G401 (cell line): ENCODE measurements at regions not wholly inside any gene's neighbourhood (a gene's known extent, or its start where the extent isn't known, plus 50 kb on each side); places are given as distances from the start of the nearest gene placed in this dataset.

Experiments
- DNase-seq: peaks from one replicate; pipeline ENCODE4 v3.0.0-alpha.2; 2015; ENCODE audit warnings: low spot score
- in situ Hi-C: cut with HindIII; loops from 2 replicates; pipeline ENCODE4 v1.10.0; 2016; ENCODE audit warnings: low sequenced_read_pairs, mixed read lengths

DNA sequence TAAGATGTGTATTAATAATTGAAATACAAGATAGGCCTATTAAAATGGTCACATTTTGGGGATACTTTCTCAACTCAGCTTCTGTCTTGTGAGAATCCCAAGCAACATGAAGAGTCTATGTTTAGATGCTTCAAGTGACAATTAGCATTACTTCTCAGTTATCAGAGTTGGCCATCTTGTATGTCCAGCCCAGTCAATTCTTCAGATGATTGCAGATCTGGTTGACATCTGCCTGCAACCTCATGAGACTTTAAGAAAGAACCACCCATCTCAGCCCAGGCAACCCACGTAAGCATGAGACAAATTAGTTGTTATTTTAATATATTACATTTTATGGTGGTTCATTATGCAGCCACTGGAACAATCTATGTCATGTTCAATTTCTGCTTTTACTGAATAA, 256.5 kb downstream of the TENT5A start:
- in situ Hi-C loops: no loop called here
- DNase-seq: no peak

DNA sequence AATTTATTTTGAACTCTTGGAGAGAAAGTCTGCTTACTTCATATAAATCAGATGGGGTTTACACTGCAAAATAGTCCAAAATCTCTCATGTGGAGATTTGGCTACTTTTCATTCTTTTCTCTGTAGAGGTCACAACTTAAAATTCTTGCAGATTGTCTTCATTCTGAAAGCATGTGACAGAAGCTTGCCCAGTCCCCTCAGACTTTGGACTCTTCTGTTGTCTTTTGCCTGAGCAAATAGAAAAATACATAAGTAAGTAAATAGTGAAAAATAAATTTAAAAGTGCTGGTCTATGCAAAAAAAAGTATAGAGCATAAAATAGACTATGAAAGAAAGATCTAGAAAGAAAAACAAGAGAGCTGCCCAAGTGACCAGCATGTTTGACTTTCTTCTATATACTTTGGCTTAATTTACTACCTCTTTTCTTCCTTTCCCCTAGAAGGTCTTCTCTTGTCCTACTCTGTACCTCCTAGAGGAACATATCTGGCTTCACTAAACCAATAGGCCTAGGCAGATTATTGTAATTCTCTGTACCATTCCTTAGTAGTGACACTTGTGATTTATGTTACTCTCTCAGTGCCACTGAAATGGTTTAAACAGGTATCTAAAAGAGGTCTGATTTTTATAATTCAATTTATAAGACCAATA, 260.9 kb downstream of the TENT5A start:
- in situ Hi-C loops: no loop called here
- no peak for DNase-seq

DNA sequence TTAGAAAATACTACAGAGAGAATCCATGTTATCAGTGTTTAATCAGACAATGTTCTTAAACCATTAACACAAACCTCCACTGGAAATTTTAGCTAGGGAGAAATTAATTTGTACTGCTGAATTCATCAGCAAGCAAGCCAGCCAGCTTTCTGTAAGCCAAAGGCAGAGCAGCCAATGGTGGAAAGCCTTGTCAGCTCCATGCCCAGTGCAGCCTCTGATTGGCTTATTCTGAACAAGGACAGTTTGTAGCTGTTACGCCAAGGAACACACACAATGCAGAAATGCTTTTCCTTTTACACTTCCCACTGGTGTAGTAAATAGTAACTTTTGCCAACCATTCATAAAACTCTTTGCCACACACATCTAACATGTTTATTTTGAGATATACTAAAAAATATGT, 265.0 kb downstream of the TENT5A start:
- in situ Hi-C loops: no loop called here
- DNase-seq: peak; percentile 33

DNA sequence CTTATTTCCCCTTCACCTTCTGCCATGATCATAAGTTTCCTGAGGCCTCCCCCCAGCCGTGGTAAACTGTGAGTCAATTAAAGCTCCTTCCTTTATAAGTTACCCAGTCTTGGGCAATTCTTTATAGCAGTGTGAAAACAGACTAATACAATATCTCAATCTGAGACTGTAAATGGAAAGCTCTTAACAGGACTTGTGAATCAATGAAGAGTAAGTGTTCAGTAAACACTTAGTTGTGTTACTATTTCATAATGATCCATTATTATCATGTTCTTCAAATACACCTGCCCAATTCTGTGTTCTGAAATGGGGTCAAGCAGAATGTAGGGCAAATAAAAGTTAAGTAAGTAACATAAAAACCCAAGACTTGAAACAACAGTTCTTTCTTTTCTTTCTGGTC, 266.2 kb downstream of the TENT5A start:
- in situ Hi-C loops: no loop called here
- DNase-seq: no peak

DNA sequence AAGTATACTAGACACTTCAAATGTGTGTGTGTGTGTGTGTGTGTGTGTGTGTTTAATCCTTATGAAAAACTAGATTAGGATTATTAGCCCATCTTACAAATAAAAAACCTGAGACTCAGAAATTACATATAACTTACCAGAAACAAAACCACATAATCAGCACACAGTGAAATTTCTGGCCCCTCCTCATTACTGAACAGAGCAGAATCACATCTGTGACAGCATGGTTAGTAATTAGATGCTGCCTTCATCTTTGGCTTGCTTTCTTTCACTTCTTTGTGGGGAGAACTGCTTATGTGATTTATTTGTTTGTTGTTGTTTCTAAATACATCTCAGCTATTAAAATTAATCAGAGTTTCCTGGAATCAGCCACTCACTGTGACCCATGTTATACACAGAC, 267.1 kb downstream of the TENT5A start:
- in situ Hi-C loops: no loop called here
- DNase-seq: no peak

DNA sequence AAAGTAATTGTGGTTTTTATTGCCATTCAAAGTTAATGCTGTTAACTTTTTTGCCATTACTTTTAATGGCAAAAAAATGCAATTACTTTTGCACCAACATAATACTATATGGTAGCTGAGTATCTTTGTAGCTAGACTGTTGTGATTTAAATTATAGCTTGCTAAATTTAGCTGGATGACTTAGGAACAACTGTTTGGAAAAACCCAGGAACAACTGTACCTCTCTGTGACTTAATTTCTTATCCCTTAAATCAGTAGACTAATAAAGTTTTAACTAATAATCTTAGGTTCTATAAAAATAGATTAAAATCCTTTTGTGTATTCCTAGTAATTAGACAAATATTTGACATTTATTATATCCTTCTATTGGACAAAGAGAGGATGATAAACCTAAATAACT, 268.2 kb downstream of the TENT5A start:
- in situ Hi-C loops: no loop called here
- no peak for DNase-seq

DNA sequence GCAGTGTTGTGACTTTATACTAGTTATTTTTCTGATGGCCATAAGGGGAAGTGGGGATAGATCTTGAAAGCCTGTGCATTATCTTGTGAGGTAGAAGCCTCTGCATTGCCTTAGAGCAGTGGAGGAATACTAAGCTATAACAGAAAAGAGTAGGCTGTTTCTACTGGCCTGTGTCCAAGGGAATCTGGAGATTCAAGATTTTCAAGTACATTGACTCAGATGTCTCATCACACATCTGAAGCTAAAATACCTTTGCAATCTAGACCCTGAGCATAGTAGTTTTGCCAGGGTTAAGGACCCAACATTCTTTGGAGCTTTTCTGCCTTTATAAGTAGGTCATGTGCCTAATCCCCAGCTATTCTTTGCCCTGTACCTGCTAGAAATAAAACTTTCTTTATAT, 272.3 kb downstream of the TENT5A start:
- in situ Hi-C loops: no loop called here
- no peak for DNase-seq

DNA sequence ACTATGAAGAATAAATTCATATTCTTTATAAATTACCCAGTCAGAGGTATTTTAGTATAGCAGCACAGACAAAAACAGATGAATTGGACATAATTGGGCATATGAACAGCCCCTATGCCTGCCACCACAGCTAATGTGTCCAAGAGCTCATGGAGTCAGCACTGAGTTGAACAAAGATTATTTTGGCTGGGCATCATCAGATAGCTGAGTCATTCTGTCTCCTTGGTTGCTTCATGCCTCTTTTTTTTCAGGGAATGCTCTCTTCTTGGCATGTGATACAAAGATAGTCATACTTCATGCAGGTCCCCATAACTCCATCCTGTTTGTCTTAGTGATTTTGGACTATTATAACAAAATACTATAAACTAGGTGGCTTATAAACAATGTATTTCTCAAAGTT, 275.6 kb downstream of the TENT5A start:
- in situ Hi-C loops: no loop called here
- no peak for DNase-seq

DNA sequence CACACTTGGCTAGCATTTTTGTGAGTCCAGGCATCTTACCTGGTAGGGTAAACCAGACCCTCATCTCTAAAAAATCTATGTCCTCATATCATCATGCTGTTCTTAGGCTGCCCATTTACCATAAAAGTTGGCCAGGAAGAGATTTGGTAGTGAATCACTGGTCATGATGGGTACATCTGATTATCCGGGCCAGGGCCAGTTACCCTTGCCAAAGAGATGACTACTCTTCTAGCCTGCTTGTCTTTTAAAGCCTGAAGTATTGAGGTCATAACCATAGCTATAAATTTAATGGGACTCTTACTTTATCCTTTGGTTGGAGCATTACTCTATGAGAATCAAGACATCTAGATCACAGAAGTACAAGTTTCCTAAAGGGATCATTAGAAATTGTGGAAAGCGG, 276.8 kb downstream of the TENT5A start:
- in situ Hi-C loops: no loop called here
- DNase-seq: no peak

DNA sequence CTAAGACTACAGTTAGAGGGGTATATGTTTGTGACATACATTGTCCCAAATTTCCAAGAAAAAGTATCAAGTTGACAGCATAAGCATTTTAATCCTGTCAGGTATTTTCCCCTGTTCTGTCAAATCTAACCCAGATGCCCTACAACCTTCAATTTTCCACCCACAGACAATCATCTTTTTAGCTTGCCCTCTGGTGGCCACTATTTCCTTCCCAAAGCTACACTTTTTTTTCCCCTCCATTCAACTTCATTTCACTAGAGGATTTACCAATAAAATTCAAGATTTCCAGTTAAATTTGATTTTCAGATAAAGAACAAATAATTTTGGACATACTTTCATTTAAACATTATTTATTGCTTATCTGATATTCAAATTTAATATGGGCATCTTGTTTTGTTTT, 286.6 kb downstream of the TENT5A start:
- DNase-seq: no peak
- in situ Hi-C loops: no loop called here

DNA sequence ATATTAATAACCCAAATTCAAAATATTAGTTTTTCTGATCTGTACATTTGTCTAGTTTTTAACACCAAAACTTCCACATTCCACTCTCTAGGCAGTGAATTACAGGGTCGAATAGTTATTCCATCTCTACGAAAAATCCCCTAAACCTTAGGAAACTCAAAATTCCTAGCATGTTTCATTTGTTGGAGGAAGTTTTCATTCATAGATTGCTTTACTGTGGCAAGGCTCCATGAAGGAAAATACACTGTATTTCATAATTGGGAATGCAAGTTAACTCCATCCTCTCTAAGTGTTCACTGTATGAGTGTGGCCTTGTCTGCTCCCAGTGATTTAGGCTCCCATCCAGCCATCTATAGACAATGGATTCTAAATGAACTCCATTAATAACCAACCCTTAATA, 296.1 kb downstream of the TENT5A start:
- in situ Hi-C loops: no loop called here
- no peak for DNase-seq

DNA sequence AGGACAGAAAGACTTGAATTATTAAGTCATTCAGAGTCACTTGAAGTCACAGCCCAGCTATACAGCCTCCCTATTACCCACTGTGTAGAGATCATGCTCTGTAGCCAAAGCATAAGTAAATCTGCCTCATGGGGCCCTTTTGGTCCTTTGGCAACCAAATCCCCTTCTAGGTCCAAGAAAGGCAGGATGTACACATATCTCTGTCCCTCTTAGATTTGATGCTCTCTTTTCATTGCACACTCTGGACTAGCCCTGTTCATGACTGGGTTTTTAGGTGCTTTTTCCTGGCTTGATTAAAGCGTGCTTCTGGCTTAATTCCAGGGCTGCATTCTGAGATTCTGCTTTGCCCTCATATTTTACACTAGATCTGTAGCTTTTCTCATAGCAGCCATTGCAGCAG, 296.8 kb downstream of the TENT5A start:
- in situ Hi-C loops: no loop called here

DNA sequence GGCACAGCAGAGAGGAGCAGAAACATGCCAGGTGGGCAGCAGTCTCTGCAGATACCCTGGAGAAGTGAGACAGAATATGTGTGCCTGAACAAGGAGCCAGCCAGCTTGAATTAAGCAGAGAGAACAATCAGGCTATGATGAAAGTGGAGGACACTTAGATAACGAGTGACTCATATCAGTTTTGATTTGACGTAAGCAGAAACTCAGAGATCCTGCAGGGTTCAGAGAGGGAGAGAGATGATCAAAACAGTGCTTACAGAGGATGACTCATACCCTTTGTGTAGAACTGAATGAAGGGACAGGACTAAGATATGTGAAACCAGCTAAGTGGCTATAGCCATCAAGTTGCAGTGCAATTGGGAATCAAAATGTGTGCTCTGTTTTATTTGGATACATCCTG, 300.7 kb downstream of the TENT5A start:
- DNase-seq: no peak
- in situ Hi-C loops: no loop called here

More for the DNA sequence above, 296.8 kb downstream of the TENT5A start:
- no peak for DNase-seq

DNA sequence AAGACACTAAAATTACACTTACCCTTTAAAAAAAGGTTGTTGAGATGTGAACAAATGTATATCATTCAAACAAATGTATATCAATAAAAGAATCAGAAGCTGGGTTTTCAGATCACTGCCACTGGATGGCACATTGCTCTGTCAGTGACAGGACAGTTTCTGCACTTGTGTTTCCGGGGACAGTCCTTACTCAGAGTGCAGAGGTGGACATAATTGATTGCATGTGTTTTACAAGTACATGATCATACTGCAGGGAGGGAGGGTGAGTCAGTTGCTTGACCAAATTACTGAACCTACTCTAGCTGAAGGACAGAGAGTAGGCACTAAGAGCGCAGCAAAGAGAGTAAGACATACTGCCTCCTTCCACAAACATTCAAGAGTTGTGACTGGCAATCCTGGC, 302.3 kb downstream of the TENT5A start:
- DNase-seq: no peak
- in situ Hi-C loops: no loop called here

DNA sequence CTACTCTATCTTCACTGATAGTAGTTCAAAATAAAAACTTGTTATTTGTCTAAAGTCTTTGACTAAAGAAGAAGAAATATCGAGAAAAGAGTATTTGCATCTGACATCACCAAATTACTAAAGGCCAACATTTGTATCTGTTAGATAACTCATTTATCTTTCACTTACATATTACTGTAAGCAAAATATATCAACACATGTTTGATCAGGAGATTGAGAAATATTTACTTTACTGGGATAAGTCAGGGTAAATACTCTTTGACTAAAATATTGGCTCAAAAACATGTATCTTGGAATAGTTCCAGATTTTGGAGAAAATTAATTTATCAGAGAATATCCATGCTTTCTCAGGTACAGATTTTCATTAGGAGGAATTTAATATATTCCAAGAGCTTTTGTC, 306.0 kb downstream of the TENT5A start:
- DNase-seq: no peak
- in situ Hi-C loops: no loop called here

DNA sequence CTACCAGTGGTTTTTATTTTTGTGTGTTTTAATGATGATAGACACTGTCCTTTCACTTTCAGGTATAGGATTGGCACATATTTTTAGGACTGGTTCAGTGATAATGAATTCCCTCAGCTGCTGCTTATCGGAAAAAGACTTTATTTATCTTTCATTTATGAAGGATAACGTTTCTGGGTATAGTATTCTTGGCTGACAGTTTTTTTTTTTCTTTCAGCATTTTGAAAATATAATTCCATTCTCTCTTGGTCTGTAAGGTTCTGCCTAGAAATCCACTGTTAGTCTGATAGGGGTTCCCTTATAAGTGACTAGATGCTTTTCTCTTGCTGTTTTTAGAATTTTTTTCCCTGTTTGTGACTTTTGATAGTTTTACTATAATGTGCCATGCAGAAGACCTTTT, 313.1 kb downstream of the TENT5A start:
- in situ Hi-C loops: no loop called here

DNA sequence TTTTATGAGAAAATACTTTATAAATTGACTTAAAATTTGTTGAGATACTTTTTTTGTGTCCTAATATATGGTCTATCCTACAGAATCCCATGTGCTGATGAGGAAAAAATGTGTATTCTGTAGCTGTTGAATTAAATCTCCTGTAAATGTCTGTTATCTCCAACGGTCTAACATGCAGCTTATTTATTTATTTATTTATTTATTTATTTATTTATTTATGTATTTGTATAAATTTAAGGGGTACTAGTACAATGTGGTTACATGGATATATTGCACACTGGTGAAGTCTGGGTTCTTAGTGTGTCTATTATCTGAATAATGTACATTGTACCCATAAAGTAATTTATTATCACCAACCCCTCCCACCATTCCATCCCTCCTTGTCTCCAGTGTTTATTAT, 315.5 kb downstream of the TENT5A start:
- in situ Hi-C loops: no loop called here
- DNase-seq: no peak

More for the DNA sequence above, 313.1 kb downstream of the TENT5A start:
- DNase-seq: no peak

DNA sequence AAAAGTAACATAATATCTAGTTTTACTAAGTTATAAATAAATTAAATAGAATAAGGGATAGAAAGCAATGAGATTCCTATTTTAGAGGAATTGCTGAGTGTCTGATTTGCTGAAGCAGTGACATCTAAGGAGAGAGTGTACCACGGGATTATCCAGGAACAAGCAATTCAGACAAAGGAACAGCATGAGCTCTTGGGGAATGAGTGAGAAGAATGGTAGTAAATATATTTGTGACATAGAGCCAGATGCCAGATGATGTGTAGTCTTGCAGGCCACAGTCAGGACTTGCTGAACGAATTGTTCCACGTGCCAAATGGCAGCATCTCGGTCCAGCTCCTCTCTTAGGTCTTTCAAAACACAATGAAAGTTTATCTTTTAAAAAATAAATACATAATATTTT, 339.2 kb downstream of the TENT5A start:
- DNase-seq: no peak
- in situ Hi-C loops: no loop called here

DNA sequence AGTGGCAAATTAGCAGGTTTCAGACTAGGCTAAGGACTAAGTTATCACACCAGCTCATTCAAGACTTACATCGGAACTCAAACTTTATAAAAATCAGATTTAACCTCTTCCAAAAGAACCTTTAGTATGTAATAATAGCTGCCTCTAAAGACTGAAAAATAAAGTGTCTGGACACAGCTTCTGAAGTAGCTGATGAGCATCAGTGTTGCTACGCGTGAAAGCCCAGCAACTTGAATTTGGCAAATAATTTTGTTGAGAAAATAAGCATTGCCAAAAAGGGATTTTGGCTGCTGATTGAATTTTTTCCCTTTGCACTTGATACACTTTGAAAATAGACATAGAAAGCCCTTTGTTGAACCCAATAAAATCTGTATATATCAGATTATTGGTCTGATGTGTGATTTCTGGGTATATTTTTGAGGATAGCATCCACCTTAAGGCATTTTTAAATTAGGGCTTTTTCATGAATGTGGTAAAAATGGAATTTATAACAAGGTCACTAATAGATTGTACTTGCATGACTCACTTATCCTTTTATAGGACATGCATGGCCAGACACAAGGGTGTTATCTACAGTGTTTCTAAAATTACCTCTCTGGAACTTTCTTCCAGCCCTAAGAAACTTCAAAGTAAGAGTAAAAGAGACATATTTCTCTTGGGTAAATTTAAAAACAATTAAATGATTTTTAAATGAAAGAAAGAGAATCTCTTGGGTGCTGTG, 350.4 kb downstream of the TENT5A start:
- in situ Hi-C loops: no loop called here
- no peak for DNase-seq

DNA sequence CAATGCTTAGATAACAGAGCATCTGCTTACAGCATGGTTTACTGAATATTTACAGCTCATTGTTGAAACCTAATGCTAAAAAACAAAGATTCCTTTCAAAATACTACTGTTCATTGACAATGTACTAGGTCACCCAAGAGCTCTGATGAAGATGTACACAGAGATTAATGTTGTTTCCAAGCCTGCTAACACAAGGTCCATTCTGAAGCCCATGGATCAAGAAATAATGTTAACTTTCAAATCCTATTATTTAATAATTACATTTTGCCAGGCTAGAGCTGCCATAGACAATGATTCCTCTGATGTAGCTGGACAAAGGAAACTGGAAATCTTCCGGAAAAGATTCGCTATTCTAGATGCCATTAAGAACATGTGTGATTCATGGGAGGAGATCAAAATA, 355.6 kb downstream of the TENT5A start:
- in situ Hi-C loops: no loop called here
- DNase-seq: no peak

DNA sequence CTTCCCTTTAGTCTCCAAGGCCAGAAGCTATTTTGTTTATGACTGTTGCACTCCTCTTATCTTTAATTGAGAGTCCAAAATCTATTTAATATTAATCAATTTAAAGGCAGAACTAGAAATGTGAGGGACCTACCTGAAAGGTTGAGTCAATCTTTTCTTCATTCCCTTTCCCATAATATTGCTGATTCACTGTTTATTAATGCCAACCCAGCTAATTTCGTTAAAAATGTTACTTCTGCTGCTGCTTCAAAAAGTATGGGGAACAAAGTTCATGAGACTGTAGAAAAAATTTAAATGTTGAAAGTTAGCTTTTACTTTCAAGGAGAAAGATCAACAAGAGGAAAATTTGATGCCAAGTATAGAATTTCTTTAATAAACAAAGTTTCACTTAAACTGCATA, 365.3 kb downstream of the TENT5A start:
- DNase-seq: no peak
- in situ Hi-C loops: no loop called here
